Keratinocyte (primary cell): ENCODE measurements at regions not wholly inside any gene's neighbourhood (a gene's known extent, or its start where the extent isn't known, plus 50 kb on each side); places are given as distances from the start of the nearest gene placed in this dataset.

Source experiments
- DNase-seq: peaks from one replicate; pipeline ENCODE4 v3.0.0-alpha.2; 2011; ENCODE audit warnings: low read depth, missing footprints, low spot score
- FAIRE-seq: peaks from 2 replicates; lab custom pipeline; 2011; peaks lifted over from hg19 to GRCh38; lab: Jason Lieb, UNC
- H2AFZ ChIP-seq: 2 replicates; pipeline ENCODE4 v1.6.0; 2012; ENCODE audit warnings: low read length, control low read depth, inconsistent platforms; ENCODE audit not compliant: control insufficient read depth
- H3K27ac ChIP-seq: 2 replicates; pipeline ENCODE4 v1.5.1; 2011; ENCODE audit warnings: low read length; ENCODE audit not compliant: control insufficient read depth, insufficient read depth
- H3K27me3 ChIP-seq: 3 replicates; pipeline ENCODE4 v1.6.0; 2011; ENCODE audit warnings: low read length; ENCODE audit not compliant: control insufficient read depth, insufficient read depth; ENCODE audit errors: extremely low read depth
- H3K36me3 ChIP-seq, 2 experiments: 2 replicates in 1 of 2; 3 replicates in 1 of 2; pipeline ENCODE4 v1.5.1; 2011; ENCODE audit warnings: low read length in 2 of 2, mild to moderate bottlenecking in 1 of 2; ENCODE audit not compliant: control insufficient read depth in 2 of 2, insufficient read depth in 2 of 2; ENCODE audit errors: extremely low read depth in 1 of 2
- H3K4me1 ChIP-seq: 3 replicates; pipeline ENCODE4 v1.5.1; 2011; ENCODE audit warnings: low read length; ENCODE audit not compliant: control insufficient read depth, insufficient read depth; ENCODE audit errors: extremely low read depth
- H3K4me2 ChIP-seq: 3 replicates; pipeline ENCODE4 v1.6.0; 2011; ENCODE audit warnings: low read depth, low read length; ENCODE audit not compliant: control insufficient read depth, insufficient read depth; ENCODE audit errors: extremely low read depth
- H3K4me3 ChIP-seq, 3 experiments: fragments of 200-600 bp in 1 of 3; sonication (generic) in 1 of 3; 2 replicates in 2 of 3; 3 replicates in 1 of 3; pipeline ENCODE4 v1.5.1; 2011 to 2016; ENCODE audit warnings: low read length in 3 of 3, mild to moderate bottlenecking in 3 of 3, control low read depth in 2 of 3, inconsistent platforms in 1 of 3, low read depth in 1 of 3, mixed read lengths in 1 of 3, mixed run types in 1 of 3, moderate library complexity in 1 of 3; ENCODE audit not compliant: control insufficient read depth in 2 of 3, insufficient read depth in 2 of 3; ENCODE audit errors: extremely low read depth in 1 of 3
- H3K79me2 ChIP-seq: 2 replicates; pipeline ENCODE4 v1.6.0; 2012; ENCODE audit warnings: low read length; ENCODE audit not compliant: control insufficient read depth, insufficient read depth
- H3K9ac ChIP-seq: 3 replicates; pipeline ENCODE4 v1.6.0; 2011; ENCODE audit warnings: low read length; ENCODE audit not compliant: control insufficient read depth, insufficient read depth; ENCODE audit errors: extremely low read depth
- H3K9me1 ChIP-seq: 3 replicates; pipeline ENCODE4 v1.6.0; 2011; ENCODE audit warnings: low read length; ENCODE audit not compliant: control insufficient read depth, insufficient read depth; ENCODE audit errors: extremely low read depth
- H3K9me3 ChIP-seq: 2 replicates; pipeline ENCODE4 v1.5.1; 2012; ENCODE audit warnings: low read depth, low read length; ENCODE audit not compliant: control insufficient read depth
- H4K20me1 ChIP-seq: 3 replicates; pipeline ENCODE4 v1.6.0; 2011; ENCODE audit warnings: low read length; ENCODE audit not compliant: control insufficient read depth, insufficient read depth; ENCODE audit errors: extremely low read depth
- CTCF ChIP-seq, 3 experiments: IDR thresholded peaks in 1 of 3; conservative IDR thresholded peaks in 1 of 3; optimal IDR thresholded peaks in 1 of 3; 2 replicates in 2 of 3; 3 replicates in 1 of 3; pipeline versions ENCODE3 to v1.5.1; 2011; ENCODE audit warnings: low read length in 3 of 3, mild to moderate bottlenecking in 3 of 3, moderate library complexity in 2 of 3, control low read depth in 1 of 3, inconsistent platforms in 1 of 3; ENCODE audit not compliant: insufficient read depth in 2 of 3; ENCODE audit errors: extremely low read depth in 1 of 3
- EZH2 ChIP-seq: IDR thresholded peaks from one replicate; pipeline ENCODE4 v1.6.1; 2012; ENCODE audit warnings: inconsistent platforms, mild to moderate bottlenecking, low read length, moderate library complexity
- dilution Hi-C: fragments of 300-500 bp; cut with MboI; formaldehyde crosslinking; loops from one replicate; pipeline ENCODE4 v1.7.0; 2020; ENCODE audit warnings: low sequenced_read_pairs; ENCODE audit not compliant: extremely low pct_ligation_motif_present

DNA sequence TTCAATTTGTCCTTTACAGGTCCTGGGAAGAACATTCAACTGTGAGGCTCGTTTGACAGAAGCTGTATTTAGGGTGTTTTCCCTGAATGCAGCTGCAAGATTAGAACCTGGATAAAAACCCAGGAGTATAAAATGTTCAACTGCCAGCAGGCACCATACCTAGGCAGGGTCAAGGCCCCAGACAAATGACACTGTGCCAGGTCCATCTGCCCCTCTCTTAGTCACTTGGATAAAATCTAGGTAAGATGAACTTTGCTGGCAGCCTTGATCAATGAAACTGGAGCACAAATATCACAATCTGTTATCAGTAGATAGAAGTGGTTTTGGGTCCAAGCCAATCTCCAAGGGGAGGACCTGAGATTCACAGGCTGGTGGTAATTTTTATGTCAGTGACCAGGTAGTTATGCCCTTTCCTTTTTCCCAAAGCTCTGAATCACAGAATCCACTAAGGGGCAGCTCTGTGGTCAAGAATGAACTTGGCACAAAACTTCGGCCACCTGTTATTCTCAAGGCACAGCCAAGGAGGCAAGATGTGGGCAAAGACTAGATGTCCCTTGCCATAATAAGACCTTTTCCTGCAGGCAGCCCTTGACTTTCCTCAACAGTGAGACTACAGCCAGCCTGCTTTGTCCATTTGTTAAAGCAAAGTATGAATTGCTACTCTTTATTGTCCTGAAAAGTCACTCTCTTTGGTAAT is 501.0 kb downstream of the PPARGC1A start:
- H3K79me2 ChIP-seq, result no peaks in the 10 kb centered on the region
- no peaks in the 10 kb centered on the region for H3K4me1 ChIP-seq
- no peaks in the 10 kb centered on the region for H4K20me1 ChIP-seq
- no peaks in the 10 kb centered on the region for H3K9me1 ChIP-seq
- no peak overlapping the region for H3K4me2 ChIP-seq
- H2AFZ ChIP-seq, result no peak overlapping the region
- FAIRE-seq, result no peak
- dilution Hi-C loops, result no loop called here
- H3K27me3 ChIP-seq, result no peaks in the 10 kb centered on the region
- DNase-seq, result no peak
- H3K27ac ChIP-seq, result no peak overlapping the region
- H3K9me3 ChIP-seq, result no peaks in the 10 kb centered on the region
- no peak overlapping the region for H3K9ac ChIP-seq
- no peaks in the 10 kb centered on the region for H3K36me3 ChIP-seq
- H3K4me3 ChIP-seq, result no peak overlapping the region
- TF ChIP-seq CTCF (optimal IDR thresholded peaks at IDR 0.05 in 1 of 3, IDR thresholded peaks at IDR 0.05 in 1 of 3, conservative IDR thresholded peaks at IDR 0.05 in 1 of 3; ENCODE audit: extremely low read depth in 1 of 3, insufficient read depth in 2 of 3, low read length in 3 of 3) (no peak), EZH2 (no peak)

- dilution Hi-C loops, result no loop called here
- no peak for FAIRE-seq
Measured at GRCh38 chr4:23388255-23388654, 501.6 kb downstream of the PPARGC1A start.

More at GRCh38 chr4:23388255-23388654, 501.6 kb downstream of the PPARGC1A start:
- Histone ChIP-seq H3K9me1 (no peaks in the 10 kb centered on the region), H3K27me3 (no peaks in the 10 kb centered on the region), H3K9me3 (no peaks in the 10 kb centered on the region), H3K36me3 (no peaks in the 10 kb centered on the region), H4K20me1 (no peaks in the 10 kb centered on the region), H3K4me3 (no peak overlapping the region), H3K4me1 (no peaks in the 10 kb centered on the region), H2AFZ (no peak overlapping the region), H3K4me2 (no peak overlapping the region), H3K9ac (no peak overlapping the region), H3K79me2 (no peaks in the 10 kb centered on the region), H3K27ac (no peak overlapping the region)
- no peak for DNase-seq
- TF ChIP-seq CTCF (optimal IDR thresholded peaks at IDR 0.05 in 1 of 3, IDR thresholded peaks at IDR 0.05 in 1 of 3, conservative IDR thresholded peaks at IDR 0.05 in 1 of 3; ENCODE audit: extremely low read depth in 1 of 3, insufficient read depth in 2 of 3, low read length in 3 of 3), result no peak
- TF ChIP-seq EZH2, result no peak
